ENCODE measurements at regions not wholly inside any gene's neighbourhood (a gene's known extent, or its start where the extent isn't known, plus 50 kb on each side); places are given as distances from the start of the nearest gene placed in this dataset.

- no peak for TF ChIP-seq CTCF (IDR thresholded peaks at IDR 0.05)
- ATAC-seq (no peak), DNase-seq (no peak)
- Histone ChIP-seq H3K4me3 (no peak overlapping the region), H3K4me1 (ENCODE audit: low read depth) (no peaks in the 10 kb centered on the region), H3K36me3 (ENCODE audit: low read depth) (no peaks in the 10 kb centered on the region), H3K9me3 (no peaks in the 10 kb centered on the region)
- intact Hi-C loops (cut with DNase I, micrococcal nuclease) = no loop called here
Observed at GRCh38 chr2:237185553-237185925, 99.8 kb downstream of the COPS8 start.

GRCh38 chr2:237189799-237190198 is 104.1 kb downstream of the COPS8 start:
- Histone ChIP-seq H3K4me3 (no peak overlapping the region), H3K36me3 (ENCODE audit: low read depth) (no peaks in the 10 kb centered on the region)

GRCh38 chr2:237190966-237191713 is 105.5 kb downstream of the COPS8 start:
- intact Hi-C loops (cut with DNase I, micrococcal nuclease) = no loop called here
- no peak for ATAC-seq
- no peak overlapping the region for H3K4me3 ChIP-seq
- no peak for DNase-seq
- H3K4me1 ChIP-seq (ENCODE audit: low read depth) = no peaks in the 10 kb centered on the region
- no peaks in the 10 kb centered on the region for H3K9me3 ChIP-seq
- TF ChIP-seq CTCF (IDR thresholded peaks at IDR 0.05) = no peak
- H3K36me3 ChIP-seq (ENCODE audit: low read depth) = no peaks in the 10 kb centered on the region

More at GRCh38 chr2:237189799-237190198, 104.1 kb downstream of the COPS8 start:
- Histone ChIP-seq H3K9me3 (no peaks in the 10 kb centered on the region), H3K4me1 (ENCODE audit: low read depth) (no peaks in the 10 kb centered on the region)
- ATAC-seq (no peak), DNase-seq (no peak)
- TF ChIP-seq CTCF (IDR thresholded peaks at IDR 0.05) = no peak
- intact Hi-C loops (cut with DNase I, micrococcal nuclease) = no loop called here

- Histone ChIP-seq H3K36me3 (ENCODE audit: low read depth) (no peaks in the 10 kb centered on the region), H3K4me3 (no peak overlapping the region), H3K9me3 (no peaks in the 10 kb centered on the region), H3K4me1 (ENCODE audit: low read depth) (no peaks in the 10 kb centered on the region)
- no peak for TF ChIP-seq CTCF (IDR thresholded peaks at IDR 0.05)
- no peak for DNase-seq
- intact Hi-C loops (cut with DNase I, micrococcal nuclease) = no loop called here
- ATAC-seq = no peak
Observed at GRCh38 chr2:237191714-237192081, 106.0 kb downstream of the COPS8 start.

GRCh38 chr2:237192881-237193280 is 107.2 kb downstream of the COPS8 start:
- no peaks in the 10 kb centered on the region for H3K9me3 ChIP-seq

More at GRCh38 chr2:237192881-237193280, 107.2 kb downstream of the COPS8 start:
- TF ChIP-seq CTCF (IDR thresholded peaks at IDR 0.05) = no peak
- no peaks in the 10 kb centered on the region for H3K4me1 ChIP-seq (ENCODE audit: low read depth)
- DNase-seq = no peak
- intact Hi-C loops (cut with DNase I, micrococcal nuclease) = no loop called here
- ATAC-seq = no peak
- no peaks in the 10 kb centered on the region for H3K36me3 ChIP-seq (ENCODE audit: low read depth)
- H3K4me3 ChIP-seq = no peak overlapping the region
